Heart left ventricle (tissue), 16 donors: ENCODE measurements at regions not wholly inside any gene's neighbourhood (a gene's known extent, or its start where the extent isn't known, plus 50 kb on each side); places are given as distances from the start of the nearest gene placed in this dataset.

Experiments
- ATAC-seq, 4 donors: fragments of 200-7000 bp; cut with Tn5 transposase; one replicate each; pipeline ENCODE4 v1.9.1; 2020 to 2022; ENCODE audit warnings: moderate library complexity in 4 of 4, mild to moderate bottlenecking in 3 of 4, moderate number of reproducible peaks in 1 of 4
- DNase-seq, 5 donors: peaks; one replicate each; pipeline ENCODE4 v3.0.0-alpha.2; 2020
- H3K27ac ChIP-seq, 12 donors: fragments of 200-600 bp; sonication (generic) in 4 of 12; one replicate each; pipeline versions ENCODE4 v1.5.0 to v1.8.0; 2016 to 2022; ENCODE audit warnings: mild to moderate bottlenecking in 2 of 12
- H3K27me3 ChIP-seq, 9 donors: fragments of 200-600 bp; sonication (generic) in 2 of 9; one replicate each; pipeline versions ENCODE4 v1.5.1 to v1.8.0; 2016 to 2022; ENCODE audit warnings: mild to moderate bottlenecking in 3 of 9
- H3K36me3 ChIP-seq, 9 donors: fragments of 200-600 bp; sonication (generic) in 2 of 9; one replicate each; pipeline versions ENCODE4 v1.5.0 to v1.8.0; 2018 to 2022; ENCODE audit warnings: mild to moderate bottlenecking in 2 of 9
- H3K4me1 ChIP-seq, 12 donors: fragments of 200-600 bp; sonication (generic) in 4 of 12; one replicate each; pipeline versions ENCODE4 v1.5.0 to v1.8.0; 2016 to 2022; ENCODE audit warnings: mild to moderate bottlenecking in 3 of 12
- H3K4me3 ChIP-seq, 12 donors: fragments of 200-600 bp; sonication (generic) in 4 of 12; one replicate each; pipeline versions ENCODE4 v1.5.0 to v1.8.0; 2017 to 2022; ENCODE audit warnings: mild to moderate bottlenecking in 9 of 12, moderate library complexity in 4 of 12
- H3K9me3 ChIP-seq, 12 donors: fragments of 200-600 bp; sonication (generic) in 4 of 12; one replicate each; pipeline versions ENCODE4 v1.5.0 to v1.8.0; 2016 to 2022; ENCODE audit warnings: mild to moderate bottlenecking in 1 of 12
- POLR2A ChIP-seq, 2 donors: fragments of 450-650 bp; IDR thresholded peaks; one replicate each; pipeline ENCODE4 v1.6.1; 2017; ENCODE audit warnings: antibody characterized with exemption in 2 of 2, mild to moderate bottlenecking in 2 of 2, moderate library complexity in 2 of 2
- WGBS, 4 donors: extraction: QIAGEN DNeasy Blood & Tissue Kit in 2 of 4; methylation state at CpG; one replicate each; pipeline versions ENCODE4 v1.1.5 to v1.1.7; 2013 to 2018; 5-methylcytosine and 5-hydroxymethylcytosine counted together
- intact Hi-C, 10 donors: fragments of 100-400 bp; cut with DNase I; formaldehyde crosslinking; loops; one replicate each; pipeline versions ENCODE4 v1.11.1 to v1.14.2; 2022
- TF ChIP-seq, protein P1 (sequence below), 12 donors: fragments of 200-600 bp; sonication (generic) in 4 of 12; IDR thresholded peaks; one replicate each; pipeline versions ENCODE4 v1.5.0 to v1.8.0; 2018 to 2022; ENCODE audit warnings: antibody characterized with exemption in 12 of 12, mild to moderate bottlenecking in 5 of 12
- donor health status: ischemic (EF 13 %, LVEDD 7.1; RV severe dilation, severe dysfunction).
- donor health status: healthy with polysubstance abuse.
- donor health status: DM: no; HTN: yes; CAD: no.
- donor health status: DM: no; HTN: no; CAD: no.
- donor health status: ischemic (EF 25% LVEDD 6.9; RV normal size, moderate dysfunction).
- donor health status: ischemic (EF 25% LVEDD 5.7; RV mildly dilated, moderate dysfunction).
- donor health status: healthy.
- donor health status: DM: yes; HTN: yes; CAD: no.
- donor health status: ischemic (EF 35%, LVEDD 5.7; RV mildly dilated, moderate dysfunction).
- donor health status: nonischemic (EF 11% LVEDD 7.7; RV severe dilation, severe dysfunction).
- donor health status: DM: yes; HTN: yes; CAD: no.
- donor health status: PGD.
- donor health status: ischemic (EF 29% LVEDD 5.4; RV normal size, mild dysfunction).
- donor health status: nonischemic (EF 23%, LVEDD 6.1; RV moderate dilation, normal function).

DNA sequence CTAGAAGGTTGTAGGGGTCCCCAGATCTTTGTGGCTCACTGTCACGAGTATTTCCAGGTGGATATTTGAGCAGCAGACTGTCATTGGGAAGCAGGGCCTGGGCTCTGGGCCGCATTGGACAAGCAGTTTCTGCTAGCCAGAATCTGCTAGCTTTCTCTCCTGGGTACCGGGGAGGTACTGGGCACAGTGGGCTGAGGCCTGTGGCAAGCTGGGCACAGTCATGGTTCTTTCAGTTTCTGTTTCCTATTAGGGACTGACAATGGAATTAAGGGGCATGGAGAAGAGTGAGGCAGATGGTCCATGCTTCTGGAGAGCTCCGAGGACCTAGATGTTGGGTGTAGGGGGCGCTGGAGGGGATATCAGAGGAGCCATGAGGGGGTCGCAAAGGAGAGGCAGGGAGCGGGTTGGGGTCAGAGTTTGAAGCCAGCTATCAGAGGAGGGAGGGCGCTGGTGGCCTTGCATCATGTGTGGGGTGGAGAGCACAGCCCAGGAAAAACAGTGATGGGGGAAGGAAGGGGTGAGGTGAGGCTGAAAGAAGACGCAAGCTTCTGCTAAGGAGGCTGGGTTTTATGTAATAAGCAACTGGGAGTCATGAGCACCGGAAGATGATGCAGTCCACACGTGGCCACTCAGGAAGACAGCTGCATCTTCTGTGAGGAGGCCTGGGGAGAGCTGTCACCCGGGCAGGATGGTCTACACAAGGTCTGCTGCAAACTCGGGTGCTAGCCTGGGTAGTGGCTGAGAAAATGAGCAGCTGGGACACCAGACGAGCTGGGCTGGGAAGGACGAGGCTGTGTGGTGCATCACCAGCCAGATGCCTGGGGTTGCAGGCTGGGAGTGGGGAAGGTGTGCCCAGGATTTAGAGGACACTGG is 72.7 kb downstream of the IER5 start:
- Histone ChIP-seq H3K9me3 (peaks cover 0 to 24% (median 7%) of the 10 kb centered on the region in 12 donors), H3K36me3 (no peaks in the 10 kb centered on the region), H3K27me3 (no peaks in the 10 kb centered on the region), H3K4me1 (peaks cover 0 to 36% (median 9%) of the 10 kb centered on the region in 12 donors), H3K4me3 (no peak overlapping the region), H3K27ac (peak overlapping the region in 2 of 12 donors; percentile 17 to 35)
- TF ChIP-seq POLR2A (IDR thresholded peaks at IDR 0.05): no peak
- TF ChIP-seq, protein P1, sequence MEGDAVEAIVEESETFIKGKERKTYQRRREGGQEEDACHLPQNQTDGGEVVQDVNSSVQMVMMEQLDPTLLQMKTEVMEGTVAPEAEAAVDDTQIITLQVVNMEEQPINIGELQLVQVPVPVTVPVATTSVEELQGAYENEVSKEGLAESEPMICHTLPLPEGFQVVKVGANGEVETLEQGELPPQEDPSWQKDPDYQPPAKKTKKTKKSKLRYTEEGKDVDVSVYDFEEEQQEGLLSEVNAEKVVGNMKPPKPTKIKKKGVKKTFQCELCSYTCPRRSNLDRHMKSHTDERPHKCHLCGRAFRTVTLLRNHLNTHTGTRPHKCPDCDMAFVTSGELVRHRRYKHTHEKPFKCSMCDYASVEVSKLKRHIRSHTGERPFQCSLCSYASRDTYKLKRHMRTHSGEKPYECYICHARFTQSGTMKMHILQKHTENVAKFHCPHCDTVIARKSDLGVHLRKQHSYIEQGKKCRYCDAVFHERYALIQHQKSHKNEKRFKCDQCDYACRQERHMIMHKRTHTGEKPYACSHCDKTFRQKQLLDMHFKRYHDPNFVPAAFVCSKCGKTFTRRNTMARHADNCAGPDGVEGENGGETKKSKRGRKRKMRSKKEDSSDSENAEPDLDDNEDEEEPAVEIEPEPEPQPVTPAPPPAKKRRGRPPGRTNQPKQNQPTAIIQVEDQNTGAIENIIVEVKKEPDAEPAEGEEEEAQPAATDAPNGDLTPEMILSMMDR (IDR thresholded peaks at IDR 0.05): no peak
- DNase-seq: no peak
- WGBS, 4 donors: 69 to 82% (median 76%) methylated on average over 14 to 15 of the region's 15 CpGs
- intact Hi-C loops: loop anchor here in 7 of 10 donors (5.0 to 10.0 kb wide), 5 partner anchors 186 to 656 kb away; partner anchors contain the start of gene ACBD6 (in 1 of the 7)
- peak in 2 of 4 donors; percentile 27 to 68 for ATAC-seq

DNA sequence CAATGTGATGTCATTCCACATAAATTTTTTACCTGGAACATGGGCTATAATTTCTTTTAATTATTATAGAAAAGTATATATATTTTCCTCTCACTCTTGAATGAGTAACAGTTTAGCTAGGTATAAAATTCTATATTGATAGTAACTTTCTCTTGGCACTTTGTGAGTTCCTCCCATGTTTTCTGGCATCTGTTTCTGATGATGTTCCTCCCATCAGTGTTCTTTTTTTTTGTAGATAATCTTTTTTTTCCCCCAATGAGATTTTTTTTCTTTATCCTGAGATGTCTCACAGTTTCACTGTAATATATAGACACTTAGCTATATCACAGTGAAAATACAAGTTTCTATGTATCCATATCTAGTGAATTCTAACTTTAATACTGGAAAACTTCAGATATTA is 75.2 kb downstream of the IER5 start:
- Histone ChIP-seq H3K27me3 (no peaks in the 10 kb centered on the region), H3K4me1 (peaks cover 0 to 38% (median 9%) of the 10 kb centered on the region in 12 donors), H3K36me3 (no peaks in the 10 kb centered on the region), H3K9me3 (peaks cover 0 to 24% (median 7%) of the 10 kb centered on the region in 12 donors), H3K27ac (no peak overlapping the region), H3K4me3 (no peak overlapping the region)
- intact Hi-C loops: loop anchor here in 8 of 10 donors (2.0 to 10.0 kb wide), 6 partner anchors 23 to 659 kb away; partner anchors contain the start of gene ACBD6 (in 1 of the 8)
- no peak for TF ChIP-seq POLR2A (IDR thresholded peaks at IDR 0.05)
- TF ChIP-seq, protein P1 (IDR thresholded peaks at IDR 0.05): no peak
- ATAC-seq (no peak), DNase-seq (no peak)

DNA sequence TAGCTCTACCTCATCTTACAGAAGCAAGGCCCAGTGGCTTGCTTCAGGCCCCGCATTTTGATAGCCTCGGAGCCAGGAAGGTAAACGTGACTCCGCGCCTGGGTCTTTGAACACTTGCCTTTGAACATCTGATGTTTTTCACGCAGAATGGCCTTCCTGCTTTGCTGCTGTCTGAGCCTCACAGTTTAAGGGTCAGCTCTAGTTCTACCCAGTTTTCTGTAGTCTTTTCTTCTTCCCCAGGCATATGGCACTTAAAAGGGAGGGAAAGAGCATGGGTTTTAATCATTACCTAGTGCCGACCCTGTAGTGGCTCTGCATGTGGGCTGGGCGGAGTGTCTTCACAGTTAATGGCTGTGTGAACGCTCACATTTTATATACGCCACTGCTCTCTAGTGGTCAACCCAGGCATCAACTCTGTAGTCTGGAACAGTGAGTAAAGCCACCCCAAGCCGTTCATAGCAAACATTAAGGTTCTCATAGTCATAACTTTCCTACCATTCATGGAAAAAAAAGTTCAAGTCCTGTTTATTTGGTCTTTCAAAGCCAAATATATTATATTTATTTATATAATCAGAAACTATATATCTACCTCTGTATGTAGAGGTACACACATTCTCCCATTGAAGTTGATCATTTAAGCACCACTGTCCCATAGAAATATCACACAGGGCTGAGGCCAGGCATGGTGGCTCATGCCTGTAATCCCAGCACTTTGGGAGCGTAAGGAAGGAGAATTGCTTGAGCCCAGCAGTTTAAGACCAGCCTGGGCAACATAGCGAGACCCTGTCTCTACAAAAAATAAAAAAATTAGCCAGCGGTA is 78.1 kb downstream of the IER5 start:
- peak in 4 of 5 donors; percentile 67 to 75 (median 70) for DNase-seq

More for the DNA sequence above, 78.1 kb downstream of the IER5 start:
- H3K9me3 ChIP-seq: peaks cover 0 to 24% (median 7%) of the 10 kb centered on the region in 12 donors
- H3K27ac ChIP-seq: no peak overlapping the region
- no peak overlapping the region for H3K4me3 ChIP-seq
- H3K36me3 ChIP-seq: no peaks in the 10 kb centered on the region
- TF ChIP-seq, protein P1 (IDR thresholded peaks at IDR 0.05): peak; percentile 78 to 90 (median 86)
- TF ChIP-seq POLR2A (IDR thresholded peaks at IDR 0.05): no peak
- ATAC-seq: peak; percentile 92 to 99 (median 97)
- intact Hi-C loops: loop anchor here (1.0 to 10.0 kb wide), 12 partner anchors 24 to 662 kb away; partner anchors contain the start of gene ACBD6 (in 1 of the 10)
- H3K4me1 ChIP-seq: peaks cover 0 to 9% (median 0%) of the 10 kb centered on the region in 12 donors
- no peaks in the 10 kb centered on the region for H3K27me3 ChIP-seq
- 35 to 43% (median 40%) methylated on average over 14 of the region's 14 CpGs for WGBS, 4 donors
